ENCODE measurements at regions not wholly inside any gene's neighbourhood (a gene's known extent, or its start where the extent isn't known, plus 50 kb on each side); places are given as distances from the start of the nearest gene placed in this dataset.
"Not testable (repeated sequence)": the region's sequence is repeated elsewhere in the genome, so short reads cannot be mapped to it uniquely, and the experiment has no call there.

GRCh38 chr2:142423603-142424002 is 292.8 kb upstream of the LRP1B start:
- no peak for TF ChIP-seq NR2F2 (IDR thresholded peaks at IDR 0.05)
- 71% methylated on average over 1 of the region's 1 CpG for WGBS
- no peaks in the 10 kb centered on the region for H3K36me3 ChIP-seq (ENCODE audit: control insufficient read depth in 4 of 4, insufficient read depth in 3 of 4, low read depth in 1 of 4, low read length in 3 of 4)
- H3K4me3 ChIP-seq (ENCODE audit: low read depth in 1 of 3, low read length in 3 of 3) = no peak overlapping the region
- H3K9me3 ChIP-seq (ENCODE audit: control insufficient read depth in 4 of 4, low read length in 3 of 4) = no peaks in the 10 kb centered on the region
- H3K27ac ChIP-seq (ENCODE audit: low read depth in 1 of 2, low read length in 2 of 2) = no peak overlapping the region
- H3K9ac ChIP-seq (ENCODE audit: low read depth in 1 of 2, low read length in 2 of 2) = no peak overlapping the region
- no peaks in the 10 kb centered on the region for H3K27me3 ChIP-seq (ENCODE audit: control insufficient read depth in 4 of 4, insufficient read depth in 4 of 4, low read length in 3 of 4)
- no peaks in the 10 kb centered on the region for H3K4me1 ChIP-seq (ENCODE audit: control insufficient read depth in 4 of 4, insufficient read depth in 4 of 4, low read length in 3 of 4)
- no peak for DNase-seq (ENCODE audit: low spot score)

DNA sequence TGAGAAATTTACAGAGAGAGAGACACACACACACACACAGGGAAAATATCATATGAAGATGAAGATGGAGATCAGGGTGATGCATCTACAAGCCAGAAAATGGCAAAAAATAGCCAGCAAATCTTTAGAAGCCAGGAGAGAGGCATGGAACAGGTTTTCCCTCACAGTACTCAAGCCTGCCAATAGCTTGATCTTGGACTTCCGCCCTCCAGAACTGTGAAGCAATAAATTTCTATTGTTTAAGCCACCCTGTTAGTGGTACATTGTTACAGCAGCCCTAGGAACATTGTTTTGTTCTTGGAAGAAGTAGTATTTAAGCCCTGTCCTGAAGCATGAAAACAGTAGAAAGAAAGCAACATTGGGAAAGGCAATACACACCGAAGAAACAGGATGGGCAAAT is 292.0 kb upstream of the LRP1B start:
- no peak for TF ChIP-seq GABPA (IDR thresholded peaks at IDR 0.05 in 1 of 2, conservative IDR thresholded peaks at IDR 0.05 in 1 of 2)
- no peak for TF ChIP-seq JUND (IDR thresholded peaks at IDR 0.05)
- peak in 1 of 2 donors; percentile 24 for TF ChIP-seq HNF4A (conservative IDR thresholded peaks at IDR 0.05)
- TF ChIP-seq FOXA1 (IDR thresholded peaks at IDR 0.05) = no peak
- TF ChIP-seq, protein P1, sequence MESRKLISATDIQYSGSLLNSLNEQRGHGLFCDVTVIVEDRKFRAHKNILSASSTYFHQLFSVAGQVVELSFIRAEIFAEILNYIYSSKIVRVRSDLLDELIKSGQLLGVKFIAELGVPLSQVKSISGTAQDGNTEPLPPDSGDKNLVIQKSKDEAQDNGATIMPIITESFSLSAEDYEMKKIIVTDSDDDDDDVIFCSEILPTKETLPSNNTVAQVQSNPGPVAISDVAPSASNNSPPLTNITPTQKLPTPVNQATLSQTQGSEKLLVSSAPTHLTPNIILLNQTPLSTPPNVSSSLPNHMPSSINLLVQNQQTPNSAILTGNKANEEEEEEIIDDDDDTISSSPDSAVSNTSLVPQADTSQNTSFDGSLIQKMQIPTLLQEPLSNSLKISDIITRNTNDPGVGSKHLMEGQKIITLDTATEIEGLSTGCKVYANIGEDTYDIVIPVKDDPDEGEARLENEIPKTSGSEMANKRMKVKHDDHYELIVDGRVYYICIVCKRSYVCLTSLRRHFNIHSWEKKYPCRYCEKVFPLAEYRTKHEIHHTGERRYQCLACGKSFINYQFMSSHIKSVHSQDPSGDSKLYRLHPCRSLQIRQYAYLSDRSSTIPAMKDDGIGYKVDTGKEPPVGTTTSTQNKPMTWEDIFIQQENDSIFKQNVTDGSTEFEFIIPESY (IDR thresholded peaks at IDR 0.05) = no peak
- H3K4me1 ChIP-seq (ENCODE audit: control insufficient read depth in 4 of 4, insufficient read depth in 4 of 4, low read length in 3 of 4) = no peaks in the 10 kb centered on the region
- H3K9ac ChIP-seq (ENCODE audit: low read depth in 1 of 2, low read length in 2 of 2) = no peak overlapping the region
- no peak for DNase-seq (ENCODE audit: low spot score)
- WGBS = 78% methylated on average over 2 of the region's 2 CpGs
- no peak overlapping the region for H3K4me3 ChIP-seq (ENCODE audit: low read depth in 1 of 3, low read length in 3 of 3)
- no peaks in the 10 kb centered on the region for H3K9me3 ChIP-seq (ENCODE audit: control insufficient read depth in 4 of 4, low read length in 3 of 4)
- H3K27me3 ChIP-seq (ENCODE audit: control insufficient read depth in 4 of 4, insufficient read depth in 4 of 4, low read length in 3 of 4) = no peaks in the 10 kb centered on the region
- H3K36me3 ChIP-seq (ENCODE audit: control insufficient read depth in 4 of 4, insufficient read depth in 3 of 4, low read depth in 1 of 4, low read length in 3 of 4) = no peaks in the 10 kb centered on the region
- H3K27ac ChIP-seq (ENCODE audit: low read depth in 1 of 2, low read length in 2 of 2) = no peak overlapping the region

DNA sequence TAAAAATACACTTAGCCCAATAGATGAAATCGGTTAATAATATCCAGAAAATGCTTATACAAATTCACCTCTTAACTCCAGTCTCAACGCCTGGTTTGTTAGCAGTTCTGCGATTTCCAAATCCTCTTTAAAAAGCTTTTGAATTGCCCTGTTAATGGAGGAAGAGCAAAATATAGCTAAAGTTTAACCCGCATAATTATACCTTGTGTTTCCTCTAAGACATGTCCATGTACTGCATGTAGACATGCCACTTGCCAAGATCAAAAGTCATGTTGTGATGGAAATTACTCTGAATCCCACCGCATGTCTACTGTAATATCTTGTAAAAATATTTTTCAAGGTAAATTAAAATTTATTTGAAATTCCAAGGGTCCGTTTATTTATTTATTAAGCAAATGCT is 291.2 kb upstream of the LRP1B start:
- Histone ChIP-seq H3K27me3 (ENCODE audit: control insufficient read depth in 4 of 4, insufficient read depth in 4 of 4, low read length in 3 of 4) (no peaks in the 10 kb centered on the region), H3K4me1 (ENCODE audit: control insufficient read depth in 4 of 4, insufficient read depth in 4 of 4, low read length in 3 of 4) (peaks cover 0 to under 1% (median 0%) of the 10 kb centered on the region in 4 donors), H3K36me3 (ENCODE audit: control insufficient read depth in 4 of 4, insufficient read depth in 3 of 4, low read depth in 1 of 4, low read length in 3 of 4) (no peaks in the 10 kb centered on the region), H3K9me3 (ENCODE audit: control insufficient read depth in 4 of 4, low read length in 3 of 4) (no peaks in the 10 kb centered on the region), H3K9ac (ENCODE audit: low read depth in 1 of 2, low read length in 2 of 2) (no peak overlapping the region), H3K4me3 (ENCODE audit: low read depth in 1 of 3, low read length in 3 of 3) (no peak overlapping the region), H3K27ac (ENCODE audit: low read depth in 1 of 2, low read length in 2 of 2) (no peak overlapping the region)
- TF ChIP-seq FOXA2 (IDR thresholded peaks at IDR 0.05) (no peak), YY1 (IDR thresholded peaks at IDR 0.05) (no peak)
- no peak for DNase-seq (ENCODE audit: low spot score)
- 85% methylated on average over 6 of the region's 6 CpGs for WGBS

GRCh38 chr2:142418699-142419098 is 287.9 kb upstream of the LRP1B start:
- not testable (repeated sequence) for H3K27me3 ChIP-seq (ENCODE audit: control insufficient read depth in 4 of 4, insufficient read depth in 4 of 4, low read length in 3 of 4); H3K9me3 ChIP-seq (ENCODE audit: control insufficient read depth in 4 of 4, low read length in 3 of 4); H3K9ac ChIP-seq (ENCODE audit: low read depth in 1 of 2, low read length in 2 of 2); H3K27ac ChIP-seq (ENCODE audit: low read depth in 1 of 2, low read length in 2 of 2); DNase-seq (ENCODE audit: low spot score); H3K36me3 ChIP-seq (ENCODE audit: control insufficient read depth in 4 of 4, insufficient read depth in 3 of 4, low read depth in 1 of 4, low read length in 3 of 4); H3K4me3 ChIP-seq (ENCODE audit: low read depth in 1 of 3, low read length in 3 of 3)
- peaks cover 3 to 19% (median 6%) of the 10 kb centered on the region in 4 donors for H3K4me1 ChIP-seq (ENCODE audit: control insufficient read depth in 4 of 4, insufficient read depth in 4 of 4, low read length in 3 of 4)
- WGBS = 94% methylated on average over 4 of the region's 4 CpGs

DNA sequence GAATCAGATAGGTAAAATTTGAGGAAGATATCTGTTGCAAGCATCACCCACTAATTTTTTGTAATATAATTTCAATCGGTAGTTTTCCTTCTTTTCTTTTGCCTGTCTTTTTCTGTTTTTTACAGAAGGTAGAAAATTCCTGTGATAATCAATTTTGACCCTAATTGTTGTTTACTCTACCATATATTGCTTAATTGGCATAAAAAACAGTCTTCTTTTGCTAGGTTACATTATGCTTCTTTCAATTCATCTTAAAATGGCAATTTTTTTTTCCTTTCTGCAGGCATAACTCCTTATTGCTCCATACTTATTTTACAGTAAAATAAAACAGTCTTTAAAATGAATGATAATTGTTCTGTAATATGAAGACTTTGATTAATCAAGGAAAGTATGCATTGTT is 286.2 kb upstream of the LRP1B start:
- Histone ChIP-seq H3K4me1 (ENCODE audit: control insufficient read depth in 4 of 4, insufficient read depth in 4 of 4, low read length in 3 of 4) (peaks cover 3 to 19% (median 6%) of the 10 kb centered on the region in 4 donors), H3K27me3 (ENCODE audit: control insufficient read depth in 4 of 4, insufficient read depth in 4 of 4, low read length in 3 of 4) (no peaks in the 10 kb centered on the region), H3K9ac (ENCODE audit: low read depth in 1 of 2, low read length in 2 of 2) (no peak overlapping the region), H3K9me3 (ENCODE audit: control insufficient read depth in 4 of 4, low read length in 3 of 4) (no peaks in the 10 kb centered on the region), H3K36me3 (ENCODE audit: control insufficient read depth in 4 of 4, insufficient read depth in 3 of 4, low read depth in 1 of 4, low read length in 3 of 4) (no peaks in the 10 kb centered on the region), H3K4me3 (ENCODE audit: low read depth in 1 of 3, low read length in 3 of 3) (no peak overlapping the region), H3K27ac (ENCODE audit: low read depth in 1 of 2, low read length in 2 of 2) (no peak overlapping the region)
- no peak for DNase-seq (ENCODE audit: low spot score)
- no peak for TF ChIP-seq FOXA1 (IDR thresholded peaks at IDR 0.05)
- no peak for TF ChIP-seq HNF4G (IDR thresholded peaks at IDR 0.05)
- no peak for TF ChIP-seq SP1 (IDR thresholded peaks at IDR 0.05)
- TF ChIP-seq MAX (IDR thresholded peaks at IDR 0.05) = no peak
- no peak for TF ChIP-seq YY1 (IDR thresholded peaks at IDR 0.05)
- TF ChIP-seq RAD21 (IDR thresholded peaks at IDR 0.05) = no peak
- TF ChIP-seq EGR1 (IDR thresholded peaks at IDR 0.05; ENCODE audit: low read depth in 2 of 2) = no peak
- TF ChIP-seq FOXA2 (IDR thresholded peaks at IDR 0.05) = no peak
- no peak for TF ChIP-seq GABPA (IDR thresholded peaks at IDR 0.05 in 1 of 2, conservative IDR thresholded peaks at IDR 0.05 in 1 of 2)
- TF ChIP-seq NR2F2 (IDR thresholded peaks at IDR 0.05) = no peak
- 95% methylated on average over 1 of the region's 1 CpG for WGBS
